PC-9 (cell line): ENCODE measurements at regions not wholly inside any gene's neighbourhood (a gene's known extent, or its start where the extent isn't known, plus 50 kb on each side); places are given as distances from the start of the nearest gene placed in this dataset.

Experiments
- CTCF ChIP-seq: fragments of 200-600 bp; sonication (generic); conservative IDR thresholded peaks from 2 replicates; pipeline ENCODE4 v1.6.1; 2017; ENCODE audit warnings: mixed run types, antibody characterized with exemption, mild to moderate bottlenecking, moderate library complexity
- EZH2 ChIP-seq: fragments of 200-600 bp; sonication (generic); IDR thresholded peaks from 2 replicates; pipeline ENCODE4 v1.8.0; 2017; ENCODE audit warnings: antibody characterized with exemption, low read depth

DNA sequence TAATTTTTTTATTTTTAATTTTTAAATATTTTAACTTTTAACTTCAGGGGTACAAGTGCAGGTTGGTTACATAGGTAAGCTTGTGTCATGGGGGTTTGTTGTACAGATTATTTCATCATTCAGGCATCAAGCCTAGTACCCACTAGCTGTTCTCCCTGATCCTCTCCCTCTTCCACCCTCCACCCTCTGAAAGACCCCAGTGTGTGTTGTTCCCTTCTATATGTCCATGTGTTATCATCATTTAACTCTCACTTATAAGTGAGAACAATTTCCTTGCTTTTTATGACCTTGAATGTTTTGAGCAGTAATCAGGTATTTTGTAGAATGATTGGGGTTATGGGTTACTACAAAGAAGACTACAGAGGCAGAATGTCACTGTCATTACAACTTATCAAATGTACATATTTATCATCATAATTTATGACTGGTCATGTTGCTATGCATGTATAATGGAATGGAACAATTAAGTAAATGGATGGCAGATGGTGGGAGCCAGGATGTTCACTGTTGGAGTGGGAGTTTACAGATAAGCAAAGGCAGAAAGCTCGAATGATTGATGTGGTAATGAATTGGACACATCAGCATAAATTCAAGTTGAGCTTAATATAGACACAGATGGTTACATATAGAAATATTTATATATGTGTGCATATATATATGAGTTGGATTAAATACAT, 563.8 kb upstream of the ROBO1 start:
- TF ChIP-seq CTCF (no peak), EZH2 (no peak)
